WI38 (cell line): ENCODE measurements at regions not wholly inside any gene's neighbourhood (a gene's known extent, or its start where the extent isn't known, plus 50 kb on each side); places are given as distances from the start of the nearest gene placed in this dataset.
A peak's percentile ranks its signal among the peaks of the same experiment; 100 is the strongest.

Experiments used
- H3K4me3 ChIP-seq: 2 replicates; pipeline ENCODE4 v1.5.1; 2011; ENCODE audit warnings: low read depth, mild to moderate bottlenecking, control low read depth, low read length
- CTCF ChIP-seq: IDR thresholded peaks from 2 replicates; pipeline ENCODE4 v1.5.1; 2012; ENCODE audit warnings: low read depth, mild to moderate bottlenecking, control low read depth, low read length

- no peak for TF ChIP-seq CTCF
- H3K4me3 ChIP-seq, result no peak overlapping the region
Measured at GRCh38 chr14:53692885-53693284, 263.7 kb downstream of the BMP4 start.

- no peak overlapping the region for H3K4me3 ChIP-seq
- TF ChIP-seq CTCF, result no peak
Measured at GRCh38 chr14:53692451-53692850, 264.2 kb downstream of the BMP4 start.

GRCh38 chr14:53683229-53683628 is 273.4 kb downstream of the BMP4 start:
- H3K4me3 ChIP-seq, result no peak overlapping the region
- TF ChIP-seq CTCF, result no peak

- no peak for TF ChIP-seq CTCF
Measured at GRCh38 chr14:53672526-53672925, 284.1 kb downstream of the BMP4 start.

GRCh38 chr14:53670701-53671100 is 285.9 kb downstream of the BMP4 start:
- no peak for TF ChIP-seq CTCF
- H3K4me3 ChIP-seq, result no peak overlapping the region

More at GRCh38 chr14:53672526-53672925, 284.1 kb downstream of the BMP4 start:
- H3K4me3 ChIP-seq, result no peak overlapping the region

- TF ChIP-seq CTCF, result no peak
- no peak overlapping the region for H3K4me3 ChIP-seq
Measured at GRCh38 chr14:53668897-53669296, 287.7 kb downstream of the BMP4 start.

GRCh38 chr14:53663709-53664108 is 292.9 kb downstream of the BMP4 start:
- no peak overlapping the region for H3K4me3 ChIP-seq
- TF ChIP-seq CTCF, result peak; percentile 43; the same call in 1 of the 2 replicates
